Caki2 (cell line): ENCODE measurements at regions not wholly inside any gene's neighbourhood (a gene's known extent, or its start where the extent isn't known, plus 50 kb on each side); places are given as distances from the start of the nearest gene placed in this dataset.

ENCODE experiments used
- DNase-seq: peaks from one replicate; pipeline ENCODE4 v3.0.0-alpha.2; 2015; ENCODE audit warnings: low read depth
- in situ Hi-C: cut with HindIII; loops from 2 replicates; pipeline ENCODE4 v1.10.0; 2016; ENCODE audit warnings: low sequenced_read_pairs, low pct_unique_long_range_greater_than_20kb, mixed read lengths

DNA sequence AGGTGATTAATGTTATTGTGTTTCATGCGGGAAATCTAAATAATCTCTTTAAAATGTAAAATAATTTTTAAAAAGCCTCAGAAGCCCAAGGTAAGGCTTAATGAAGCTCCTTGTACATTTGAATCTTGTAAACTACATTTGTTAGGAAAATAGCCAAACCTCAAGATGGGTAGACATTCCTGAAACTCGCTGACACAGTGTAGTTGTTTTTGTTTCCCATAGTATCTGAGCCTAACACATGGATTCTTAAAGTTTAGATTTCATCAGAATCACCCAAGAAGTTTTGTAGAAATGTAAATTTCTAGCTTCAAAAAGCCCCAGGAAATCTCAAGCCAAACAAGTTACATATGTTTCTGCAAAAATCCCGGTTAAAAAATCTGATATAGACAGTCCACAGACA is 1221.1 kb upstream of the ACVR2A start:
- in situ Hi-C loops: no loop called here
- DNase-seq: no peak

- in situ Hi-C loops: no loop called here
- DNase-seq: no peak
Observed at GRCh38 chr2:146621656-146622055, 1223.2 kb upstream of the ACVR2A start.

- in situ Hi-C loops: no loop called here
- no peak for DNase-seq
Observed at GRCh38 chr2:146615778-146616177, 1229.1 kb upstream of the ACVR2A start.

DNA sequence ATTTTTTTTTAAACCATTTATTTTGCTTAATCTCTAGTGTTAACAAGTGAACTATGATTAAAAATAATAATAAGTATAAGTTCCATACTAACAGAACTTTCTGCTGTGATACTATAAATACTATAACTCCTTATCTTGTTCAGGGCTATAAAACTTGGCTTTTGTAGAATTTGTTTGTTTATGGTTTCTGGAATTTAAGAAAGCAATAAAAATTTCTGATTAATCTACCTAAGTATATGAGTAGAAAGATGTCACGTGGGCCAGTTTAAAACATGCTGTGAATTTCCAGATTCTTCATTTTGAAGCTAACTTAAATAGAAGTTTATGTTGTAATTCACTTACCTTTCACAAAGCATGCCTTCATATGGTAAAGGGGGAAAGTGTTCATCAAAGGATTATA is 1236.3 kb upstream of the ACVR2A start:
- in situ Hi-C loops: no loop called here
- no peak for DNase-seq

- in situ Hi-C loops: no loop called here
- DNase-seq: no peak
Observed at GRCh38 chr2:146604521-146604920, 1240.3 kb upstream of the ACVR2A start.

DNA sequence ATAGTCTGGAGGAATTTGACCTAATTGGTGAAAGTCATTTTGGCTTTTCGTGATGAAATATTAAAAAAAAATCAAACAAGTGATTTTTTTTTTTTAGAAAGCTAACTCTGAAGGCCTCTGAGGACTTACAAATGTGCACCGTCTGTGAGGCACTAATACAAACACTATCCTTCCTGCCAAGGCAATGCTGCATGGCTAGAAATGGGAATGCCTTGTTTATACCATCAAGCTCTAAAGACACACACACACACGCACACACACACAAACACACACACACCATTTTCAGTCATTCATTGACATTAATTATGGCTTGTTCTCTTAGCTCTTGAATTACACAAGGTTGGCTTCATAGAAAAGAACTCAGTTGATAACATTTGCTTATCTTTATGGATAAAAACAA is 1242.0 kb upstream of the ACVR2A start:
- DNase-seq: no peak
- in situ Hi-C loops: no loop called here

GRCh38 chr2:146602383-146602782 is 1242.4 kb upstream of the ACVR2A start:
- in situ Hi-C loops: no loop called here
- no peak for DNase-seq

GRCh38 chr2:146598791-146599190 is 1246.0 kb upstream of the ACVR2A start:
- DNase-seq: no peak

DNA sequence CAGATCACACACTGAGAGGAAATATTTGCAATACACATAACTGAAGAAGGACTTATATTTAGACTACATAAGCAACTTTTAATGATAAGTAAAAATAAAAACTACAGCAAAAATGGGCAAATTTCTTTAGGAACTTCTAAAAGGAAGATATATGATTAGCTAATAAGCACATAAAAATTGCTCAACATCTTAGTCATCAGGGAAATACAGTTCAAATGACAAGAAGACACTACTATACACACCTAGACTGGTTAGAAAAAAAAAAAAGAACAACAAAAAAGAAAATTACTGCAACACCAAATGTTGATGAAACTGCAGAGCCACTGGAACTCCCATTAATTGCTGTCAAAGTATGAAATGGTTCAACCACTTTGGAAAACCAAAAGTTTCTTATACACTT is 1247.5 kb upstream of the ACVR2A start:
- in situ Hi-C loops: no loop called here
- no peak for DNase-seq

More at GRCh38 chr2:146598791-146599190, 1246.0 kb upstream of the ACVR2A start:
- in situ Hi-C loops: no loop called here

DNA sequence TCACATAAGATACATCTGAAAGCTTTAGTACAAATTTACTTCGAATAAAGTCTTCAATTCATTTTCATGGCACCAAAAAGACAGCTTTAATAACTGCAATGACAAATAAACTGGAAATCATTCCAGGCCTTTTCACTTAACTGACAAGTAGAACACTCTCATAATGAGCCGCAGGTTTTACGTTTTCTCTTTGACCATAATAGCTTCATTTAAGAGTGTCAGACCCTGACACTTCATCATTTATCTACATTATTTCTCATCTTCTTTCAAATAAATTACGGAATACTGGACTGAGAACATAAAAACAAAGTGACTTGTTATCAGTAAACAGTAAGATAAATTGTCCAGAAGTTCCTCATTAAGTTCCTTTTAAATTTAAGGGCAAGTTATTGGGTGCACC is 1252.9 kb upstream of the ACVR2A start:
- no peak for DNase-seq
- in situ Hi-C loops: no loop called here

- DNase-seq: no peak
- in situ Hi-C loops: no loop called here
Observed at GRCh38 chr2:146587291-146587713, 1257.5 kb upstream of the ACVR2A start.

- in situ Hi-C loops: no loop called here
- no peak for DNase-seq
Observed at GRCh38 chr2:146584316-146584715, 1260.5 kb upstream of the ACVR2A start.

GRCh38 chr2:146579147-146579930 is 1265.5 kb upstream of the ACVR2A start:
- DNase-seq: peak; percentile 3
- in situ Hi-C loops: no loop called here

DNA sequence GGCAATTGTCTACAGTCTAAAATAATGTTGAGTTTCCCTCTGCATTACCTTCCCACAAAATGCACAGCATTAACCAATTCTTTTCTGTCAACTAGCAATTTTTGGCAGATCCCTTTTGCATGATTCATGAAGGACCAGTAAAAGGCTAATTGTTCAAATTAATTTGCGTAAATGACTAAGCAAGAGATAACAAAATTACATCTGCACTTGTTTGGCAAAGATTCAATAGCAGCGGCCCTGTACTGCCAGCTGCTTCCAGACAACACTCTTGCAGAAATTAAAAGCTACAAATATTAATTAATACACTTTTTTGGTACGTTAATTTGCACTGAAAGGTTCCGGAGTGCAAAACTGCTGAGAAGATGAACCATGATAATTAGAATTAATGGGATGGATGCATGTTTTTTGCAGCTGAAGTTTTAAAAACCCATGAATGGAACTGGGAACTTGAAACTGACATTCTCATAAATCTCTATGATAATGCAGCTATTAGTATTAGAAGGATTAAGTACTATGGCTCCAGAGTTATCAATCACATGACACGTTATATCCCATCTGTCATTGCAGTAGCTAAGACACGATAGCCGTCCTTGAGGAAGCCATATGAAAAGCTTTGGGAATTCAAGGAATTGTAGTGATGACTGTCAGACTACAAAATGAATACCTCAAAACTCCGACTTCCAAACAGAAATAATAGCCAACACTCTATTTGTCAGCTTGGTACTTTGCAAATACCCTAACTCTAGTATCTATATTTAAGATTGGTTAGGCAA is 1268.3 kb upstream of the ACVR2A start:
- in situ Hi-C loops: no loop called here
- DNase-seq: no peak

DNA sequence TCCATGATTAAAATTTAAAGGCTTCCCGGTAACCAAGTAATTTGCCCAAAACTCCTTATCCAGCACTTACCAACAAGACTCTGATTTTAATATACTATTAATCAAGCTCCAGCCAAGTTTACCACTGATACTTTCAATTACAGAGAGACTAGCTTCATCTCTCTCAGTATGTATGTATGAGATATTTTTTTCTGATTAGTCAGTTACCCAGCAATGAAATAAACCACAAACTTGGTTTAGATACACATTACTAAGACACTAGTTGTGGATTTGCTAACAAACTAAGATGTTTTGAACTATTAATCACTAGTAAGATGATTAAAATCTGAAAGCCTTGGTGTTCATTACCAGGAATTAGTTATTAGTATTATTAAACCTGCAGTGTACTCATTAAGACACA is 1272.2 kb upstream of the ACVR2A start:
- DNase-seq: no peak
- in situ Hi-C loops: no loop called here

GRCh38 chr2:146561996-146562395 is 1282.8 kb upstream of the ACVR2A start:
- no peak for DNase-seq
- in situ Hi-C loops: no loop called here

- no peak for DNase-seq
- in situ Hi-C loops: no loop called here
Observed at GRCh38 chr2:146547236-146547635, 1297.6 kb upstream of the ACVR2A start.

DNA sequence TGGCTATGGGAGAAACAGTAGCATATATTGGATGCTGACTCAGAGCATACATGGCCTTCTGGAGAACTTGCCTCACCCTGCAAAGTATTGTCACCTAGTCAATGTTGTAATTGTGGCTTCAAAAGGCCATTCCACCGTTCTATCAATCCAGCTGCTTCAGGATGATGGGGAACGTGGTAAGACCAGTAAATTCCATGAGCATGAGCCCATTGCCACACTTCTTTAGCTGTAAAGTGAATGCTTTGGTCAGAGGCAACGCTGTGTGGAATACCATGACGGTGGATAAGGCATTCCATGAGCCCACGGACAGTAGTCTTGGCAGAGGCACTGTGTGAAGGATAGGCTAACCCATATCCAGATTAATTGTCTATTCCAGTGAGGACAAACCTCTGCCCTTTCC is 1300.1 kb upstream of the ACVR2A start:
- no peak for DNase-seq
- in situ Hi-C loops: no loop called here

- in situ Hi-C loops: no loop called here
- DNase-seq: no peak
Observed at GRCh38 chr2:146541896-146542295, 1302.9 kb upstream of the ACVR2A start.
